ENCODE measurements at regions not wholly inside any gene's neighbourhood (a gene's known extent, or its start where the extent isn't known, plus 50 kb on each side); places are given as distances from the start of the nearest gene placed in this dataset.
"Not testable (repeated sequence)": the region's sequence is repeated elsewhere in the genome, so short reads cannot be mapped to it uniquely, and the experiment has no call there.

- no peak for DNase-seq
These were observed 54.0 kb downstream of the MAP10 start for GRCh38 chr1:232859216-232859615.

GRCh38 chr1:232861107-232861506 is 55.9 kb downstream of the MAP10 start:
- DNase-seq = no peak

GRCh38 chr1:232863544-232864275 is 58.5 kb downstream of the MAP10 start:
- DNase-seq = no peak

GRCh38 chr1:232865102-232865931 is 60.1 kb downstream of the MAP10 start:
- no peak for DNase-seq

GRCh38 chr1:232868793-232869491 is 63.7 kb downstream of the MAP10 start:
- peak; percentile 22 for DNase-seq

- DNase-seq = not testable (repeated sequence)
These were observed 66.2 kb downstream of the MAP10 start for GRCh38 chr1:232871291-232871969.

GRCh38 chr1:232872284-232872683 is 67.1 kb downstream of the MAP10 start:
- no peak for DNase-seq

GRCh38 chr1:232872738-232873137 is 67.5 kb downstream of the MAP10 start:
- DNase-seq = no peak

GRCh38 chr1:232873412-232873811 is 68.2 kb downstream of the MAP10 start:
- peak; percentile 16 for DNase-seq

GRCh38 chr1:232873931-232874330 is 68.7 kb downstream of the MAP10 start:
- DNase-seq = no peak

GRCh38 chr1:232875536-232875935 is 70.3 kb downstream of the MAP10 start:
- DNase-seq = no peak

GRCh38 chr1:232876506-232877364 is 71.5 kb downstream of the MAP10 start:
- no peak for DNase-seq

GRCh38 chr1:232877365-232878028 is 72.3 kb downstream of the MAP10 start:
- DNase-seq = no peak

GRCh38 chr1:232878086-232878485 is 72.3 kb upstream of the NTPCR start:
- DNase-seq = no peak

GRCh38 chr1:232880354-232880753 is 70.1 kb upstream of the NTPCR start:
- no peak for DNase-seq

- no peak for DNase-seq
These were observed 66.3 kb upstream of the NTPCR start for GRCh38 chr1:232883992-232884661.

- no peak for DNase-seq
These were observed 64.1 kb upstream of the NTPCR start for GRCh38 chr1:232886271-232886670.

- no peak for DNase-seq
These were observed 60.0 kb upstream of the NTPCR start for GRCh38 chr1:232890340-232890943.

GRCh38 chr1:232891071-232891470 is 59.3 kb upstream of the NTPCR start:
- DNase-seq = no peak

GRCh38 chr1:232891656-232892317 is 58.6 kb upstream of the NTPCR start:
- no peak for DNase-seq

Measured in DMS79 (cell line).